ENCODE measurements at regions not wholly inside any gene's neighbourhood (a gene's known extent, or its start where the extent isn't known, plus 50 kb on each side); places are given as distances from the start of the nearest gene placed in this dataset.

- no peak for DNase-seq (ENCODE audit: low spot score)
Observed at GRCh38 chr11:119853581-119854360, 124.8 kb upstream of the NECTIN1 start.

DNA sequence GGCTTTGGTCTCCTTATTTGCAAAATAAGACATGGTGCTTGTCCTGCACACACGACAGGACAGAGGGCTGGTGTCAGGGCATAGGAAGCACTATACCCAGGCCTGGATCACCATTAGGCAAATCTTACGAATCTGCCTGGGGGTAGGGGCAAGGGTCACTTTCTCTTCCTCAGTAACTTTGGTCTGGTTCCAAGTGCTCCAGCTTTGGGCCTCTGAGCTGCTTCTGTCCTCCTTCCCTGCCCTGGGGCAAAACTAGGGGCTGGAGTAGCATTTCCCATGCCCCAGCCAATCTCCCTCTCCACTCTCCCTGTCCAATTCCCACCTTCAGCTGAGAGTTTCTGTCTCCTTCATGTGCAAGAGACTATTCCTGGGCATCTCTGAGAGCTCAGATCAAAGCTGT, 123.7 kb upstream of the NECTIN1 start:
- DNase-seq (ENCODE audit: low spot score) = no peak

GRCh38 chr11:119850822-119851409, 121.9 kb upstream of the NECTIN1 start:
- DNase-seq (ENCODE audit: low spot score) = no peak

- no peak for DNase-seq (ENCODE audit: low spot score)
Observed at GRCh38 chr11:119849872-119850271, 120.9 kb upstream of the NECTIN1 start.

DNA sequence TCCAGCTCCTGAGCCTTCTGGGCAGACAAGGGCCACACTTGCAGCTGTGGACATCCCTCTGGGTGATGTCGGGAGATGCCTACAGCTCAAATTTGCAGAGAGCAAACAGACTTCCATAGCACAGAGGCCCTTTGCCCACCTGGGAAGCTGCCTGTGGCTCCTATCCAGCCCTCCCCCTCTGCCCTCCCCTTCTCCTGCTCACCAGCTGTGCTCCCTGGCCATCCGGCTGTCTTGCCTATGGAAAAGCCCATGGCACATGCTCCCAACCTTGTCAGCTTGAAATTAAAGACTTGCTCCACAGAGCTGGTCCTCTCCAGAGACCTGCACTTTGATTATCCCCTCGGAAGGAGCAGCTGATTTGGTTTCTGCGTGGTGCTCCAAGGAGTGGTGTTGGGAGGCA, 118.9 kb upstream of the NECTIN1 start:
- DNase-seq (ENCODE audit: low spot score) = no peak

GRCh38 chr11:119846374-119846773, 117.4 kb upstream of the NECTIN1 start:
- DNase-seq (ENCODE audit: low spot score) = no peak

- DNase-seq (ENCODE audit: low spot score) = no peak
Observed at GRCh38 chr11:119845756-119846155, 116.8 kb upstream of the NECTIN1 start.

- no peak for DNase-seq (ENCODE audit: low spot score)
Observed at GRCh38 chr11:119845305-119845704, 116.3 kb upstream of the NECTIN1 start.

- DNase-seq (ENCODE audit: low spot score) = no peak
Observed at GRCh38 chr11:119844808-119845207, 115.8 kb upstream of the NECTIN1 start.

GRCh38 chr11:119843877-119844276, 114.9 kb upstream of the NECTIN1 start:
- no peak for DNase-seq (ENCODE audit: low spot score)

GRCh38 chr11:119842731-119843130, 113.7 kb upstream of the NECTIN1 start:
- DNase-seq (ENCODE audit: low spot score) = no peak

DNA sequence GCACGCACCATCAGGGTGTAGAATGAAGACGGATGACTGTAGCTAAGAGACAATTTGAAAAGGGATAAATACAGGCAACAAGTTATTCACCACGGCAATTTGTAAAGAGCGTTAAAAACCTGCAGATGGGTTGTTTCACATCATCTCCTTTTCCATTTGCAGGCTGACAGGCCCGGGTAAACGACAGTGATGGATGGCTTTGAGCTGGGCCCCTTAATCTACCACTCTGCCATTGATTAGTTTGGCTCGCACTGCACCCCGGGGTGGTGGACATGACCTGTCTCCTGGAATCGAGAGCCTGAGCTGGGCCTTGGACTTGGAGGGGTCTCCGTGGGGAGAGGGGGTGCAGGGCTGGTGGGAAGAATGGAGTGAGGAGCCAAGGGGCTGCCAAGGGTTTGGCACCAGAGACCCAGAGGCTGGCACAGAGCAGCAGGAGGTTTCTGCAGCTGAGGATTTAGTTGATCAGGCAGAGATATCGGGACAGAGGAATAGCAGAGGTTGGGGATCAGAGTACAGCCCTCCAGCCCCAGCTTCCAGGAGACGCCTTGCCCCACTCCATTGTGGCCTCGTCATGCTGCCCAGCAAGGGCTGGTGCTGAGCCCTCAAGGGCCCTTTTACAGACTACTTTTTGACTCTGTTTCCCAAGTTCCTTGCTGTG, 110.6 kb upstream of the NECTIN1 start:
- DNase-seq (ENCODE audit: low spot score) = no peak

DNA sequence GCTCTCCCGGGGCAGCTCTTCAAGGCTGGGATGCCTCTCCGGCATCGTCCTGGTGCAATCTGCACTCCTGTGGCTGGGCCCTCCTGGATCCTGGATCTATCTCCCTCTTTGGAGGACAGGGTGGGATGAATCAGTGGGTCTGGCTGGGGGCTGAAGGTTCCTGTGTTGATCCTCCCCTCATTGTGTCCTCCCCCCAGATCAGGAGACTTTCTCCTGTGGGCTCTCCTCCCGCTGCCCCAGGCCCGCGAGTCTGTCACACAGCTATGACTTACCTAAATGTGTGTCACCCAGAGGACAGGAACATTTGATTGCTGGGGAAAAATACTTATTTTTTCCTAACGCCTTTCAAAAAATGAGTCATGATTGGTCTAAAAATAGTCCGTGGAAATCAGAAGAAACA, 106.8 kb upstream of the NECTIN1 start:
- DNase-seq (ENCODE audit: low spot score) = no peak

DNA sequence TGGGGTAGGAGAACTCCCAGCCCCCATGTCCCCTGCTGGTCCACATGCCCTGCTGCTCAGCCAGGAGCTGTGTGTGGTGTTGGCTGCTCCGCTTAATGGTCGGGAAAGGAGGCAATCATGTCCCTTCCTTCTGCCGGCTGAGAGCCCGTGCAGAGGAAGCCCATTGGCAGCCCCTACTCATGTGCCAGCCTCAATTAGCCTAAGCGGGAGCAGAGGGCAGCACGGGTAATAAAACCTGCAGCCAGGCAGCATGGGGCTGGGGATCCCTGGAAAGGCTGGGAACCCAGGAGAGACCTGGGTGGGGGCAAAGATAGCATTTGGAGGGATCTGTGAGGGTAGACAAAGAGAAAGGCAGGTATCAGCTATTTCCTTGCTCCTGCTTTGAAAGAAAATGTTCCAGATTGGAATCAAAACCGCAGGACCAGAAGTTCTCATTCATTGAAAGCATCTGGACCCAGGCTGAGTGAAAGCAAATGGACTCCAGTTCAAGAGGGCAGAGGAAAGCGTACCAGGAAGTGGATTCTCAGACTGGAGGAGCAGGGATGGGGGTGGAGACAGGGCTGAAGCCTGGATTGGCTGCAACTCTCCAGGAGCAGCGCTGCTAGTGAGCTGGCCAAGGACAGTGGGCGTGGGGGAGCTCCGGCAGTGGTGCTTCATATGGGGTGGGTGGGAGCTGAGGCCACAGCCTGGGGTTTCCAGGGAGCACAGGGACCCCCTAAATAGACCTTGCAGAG, 103.4 kb upstream of the NECTIN1 start:
- no peak for DNase-seq (ENCODE audit: low spot score)

DNA sequence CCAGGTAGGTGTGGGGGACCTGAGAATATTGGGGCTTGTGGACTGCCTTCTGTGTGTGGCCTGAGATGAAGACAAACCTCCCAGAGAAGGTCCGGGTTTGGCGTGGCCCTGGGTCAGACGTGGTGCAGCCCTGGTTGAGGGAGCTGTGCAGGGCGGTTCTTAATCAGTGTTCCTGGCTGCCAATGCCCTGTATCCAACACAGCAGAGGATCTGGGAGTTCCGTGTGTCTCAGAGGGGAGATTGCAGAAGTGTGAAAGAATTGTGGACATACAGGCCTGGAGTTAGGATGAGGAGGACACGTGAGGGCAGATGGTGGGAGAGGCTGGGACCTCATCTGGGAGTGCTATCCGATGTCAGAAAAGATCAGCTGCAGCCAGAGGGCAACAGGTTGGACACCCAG, 102.0 kb upstream of the NECTIN1 start:
- no peak for DNase-seq (ENCODE audit: low spot score)

DNA sequence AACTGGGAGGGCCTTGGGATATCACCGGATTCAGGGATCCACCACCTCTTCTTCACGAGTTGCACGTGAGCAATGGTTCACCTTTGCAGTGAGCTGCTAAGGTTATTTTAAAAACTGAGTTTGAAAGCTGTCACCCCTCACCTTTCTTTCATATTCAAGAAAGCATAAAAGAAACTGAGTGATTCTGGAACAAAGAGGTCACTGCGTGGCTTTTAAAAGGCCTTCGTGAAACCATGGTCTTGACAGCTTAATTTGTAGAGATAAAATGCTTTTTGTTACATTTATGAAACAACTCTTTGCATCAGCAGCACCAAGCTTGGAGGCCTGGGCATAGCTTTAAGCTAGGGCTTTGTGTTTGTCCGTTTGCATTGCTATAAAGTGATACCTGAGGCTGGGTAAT, 101.4 kb upstream of the NECTIN1 start:
- no peak for DNase-seq (ENCODE audit: low spot score)

- no peak for DNase-seq (ENCODE audit: low spot score)
Observed at GRCh38 chr11:119829402-119829801, 100.4 kb upstream of the NECTIN1 start.

- DNase-seq (ENCODE audit: low spot score) = no peak
Observed at GRCh38 chr11:119828819-119829218, 99.8 kb upstream of the NECTIN1 start.

DNA sequence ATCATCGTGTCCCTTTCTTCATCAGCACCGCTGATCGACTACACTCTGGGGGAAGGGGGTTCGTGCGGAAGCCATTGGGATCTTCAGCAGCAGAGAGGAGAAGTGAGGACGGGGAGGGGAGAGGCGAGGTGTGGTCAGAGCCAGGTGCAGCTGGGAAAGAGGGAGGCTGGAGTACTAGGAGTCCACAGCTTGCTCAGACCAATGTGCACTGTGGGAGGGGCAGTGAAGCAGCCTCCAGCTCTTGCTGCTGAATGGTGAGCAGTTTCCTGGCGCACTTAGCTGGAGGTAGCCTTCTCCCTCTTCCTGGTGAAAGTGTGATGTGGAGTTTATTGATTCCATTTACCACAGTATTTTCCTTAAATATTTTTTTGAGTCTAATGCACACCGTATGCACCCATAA, 99.0 kb upstream of the NECTIN1 start:
- no peak for DNase-seq (ENCODE audit: low spot score)

DNA sequence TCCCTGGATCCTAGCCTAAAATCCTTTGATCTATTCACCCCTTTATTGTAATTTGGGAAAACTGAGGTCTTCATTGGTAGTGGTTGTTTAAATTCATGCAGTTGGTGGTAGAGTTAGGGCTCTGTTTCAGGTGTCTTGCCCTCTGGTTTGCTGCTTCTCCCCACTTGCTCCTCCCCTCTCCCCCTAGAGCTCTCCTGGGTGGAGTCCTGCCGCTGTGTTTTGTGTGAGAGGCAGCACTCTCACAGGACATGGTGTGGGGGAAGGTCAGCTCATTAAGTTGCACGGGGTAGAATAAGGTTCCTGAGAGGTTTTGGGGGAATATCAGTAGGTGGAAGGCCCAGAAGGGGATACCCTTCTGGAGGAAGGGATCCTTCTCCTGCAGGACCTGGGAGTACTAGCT, 98.1 kb upstream of the NECTIN1 start:
- no peak for DNase-seq (ENCODE audit: low spot score)

- no peak for DNase-seq (ENCODE audit: low spot score)
Observed at GRCh38 chr11:119823077-119823476, 94.1 kb upstream of the NECTIN1 start.

DNA sequence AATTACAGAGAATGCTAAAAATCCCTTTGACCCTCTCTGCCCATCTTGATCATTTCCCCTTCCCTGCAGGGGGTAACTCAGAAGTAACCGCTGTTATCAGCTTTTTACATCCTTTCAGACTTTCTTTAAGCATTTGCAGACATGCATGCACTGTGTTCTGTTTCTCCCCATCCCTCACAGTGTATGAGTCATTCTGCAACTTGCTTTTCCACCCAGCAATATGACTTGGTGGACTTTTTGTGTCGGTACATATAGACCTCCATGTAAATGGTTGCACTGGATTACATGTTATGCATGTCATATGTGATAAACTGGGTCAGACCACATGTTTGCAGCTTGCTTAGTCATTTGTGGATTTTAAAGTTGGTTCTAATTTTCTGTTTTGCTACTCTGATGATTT, 87.7 kb upstream of the NECTIN1 start:
- no peak for DNase-seq (ENCODE audit: low spot score)

DNA sequence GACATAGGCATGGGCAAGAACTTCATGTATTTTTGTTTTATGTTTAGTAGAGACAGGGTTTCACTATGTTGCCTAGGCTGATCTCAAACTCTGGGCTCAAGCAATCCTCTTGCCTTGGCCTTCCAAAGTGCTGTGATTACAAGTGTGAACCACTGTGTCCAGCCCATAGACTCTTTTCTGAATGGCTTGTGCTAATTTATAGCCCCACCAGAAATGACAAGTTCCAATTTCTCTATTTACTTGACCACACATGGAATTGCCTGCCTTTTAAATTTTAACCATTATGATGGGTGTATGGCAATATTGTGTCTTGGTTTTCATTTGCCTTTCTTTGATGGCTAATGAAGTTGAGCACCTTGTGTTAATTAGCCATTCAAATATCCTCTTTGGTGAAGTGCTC, 85.8 kb upstream of the NECTIN1 start:
- no peak for DNase-seq (ENCODE audit: low spot score)
